AG04450 (cell line): ENCODE measurements at regions not wholly inside any gene's neighbourhood (a gene's known extent, or its start where the extent isn't known, plus 50 kb on each side); places are given as distances from the start of the nearest gene placed in this dataset.

ENCODE experiments used
- CTCF ChIA-PET: fragments of 300-600, 350-600 bp; formaldehyde crosslinking; extraction: SDS; loops from one replicate; lab custom pipeline; 2022; ENCODE audit warnings: antibody characterized with exemption, inconsistent platforms; lab: Charles Lee
- POLR2A ChIA-PET: fragments of 350-600 bp; formaldehyde crosslinking; extraction: SDS; loops from one replicate; lab custom pipeline; 2021; ENCODE audit warnings: antibody characterized with exemption, inconsistent platforms; lab: Yijun Ruan, JAX
- DNase-seq: peaks from one replicate; pipeline ENCODE4 v3.0.0-alpha.2; 2011; ENCODE audit warnings: low read depth, low spot score
- H3K27ac ChIP-seq: one replicate; pipeline ENCODE4 v1.5.1; 2012; ENCODE audit warnings: low read depth, low read length, control low read depth
- H3K27me3 ChIP-seq: one replicate; pipeline ENCODE4 v1.6.0; 2012; ENCODE audit warnings: low read length; ENCODE audit not compliant: control insufficient read depth, insufficient read depth
- H3K4me3 ChIP-seq: 2 replicates; pipeline ENCODE4 v1.5.1; 2011; ENCODE audit warnings: mild to moderate bottlenecking, low read depth, low read length, control low read depth
- H3K9me3 ChIP-seq: 2 replicates; pipeline ENCODE4 v1.5.1; 2012; ENCODE audit warnings: low read length; ENCODE audit not compliant: control insufficient read depth, insufficient read depth
- CTCF ChIP-seq: IDR thresholded peaks from 2 replicates; pipeline ENCODE4 v1.5.1; 2011; ENCODE audit warnings: low read depth, low read length, control low read depth, inconsistent platforms

- TF ChIP-seq CTCF, result no peak
- H3K9me3 ChIP-seq, result peaks cover 4% of the 10 kb centered on the region; the same call in 1 of the 2 replicates
- DNase-seq, result no peak
- H3K27ac ChIP-seq, result no peak overlapping the region
- POLR2A ChIA-PET, result no interaction called here
- no peak overlapping the region for H3K4me3 ChIP-seq
- CTCF ChIA-PET, result no interaction called here
- no peaks in the 10 kb centered on the region for H3K27me3 ChIP-seq
Measured at GRCh38 chr13:19283836-19284235, 102.2 kb upstream of the TUBA3C start.

- ChIA-PET POLR2A (no interaction called here), CTCF (no interaction called here)
- TF ChIP-seq CTCF, result no peak
Measured at GRCh38 chr13:19268331-19268730, 86.7 kb upstream of the TUBA3C start.

GRCh38 chr13:19267746-19268145 lies 86.1 kb upstream of the TUBA3C start:
- CTCF ChIA-PET, result no interaction called here
- no peaks in the 10 kb centered on the region for H3K27me3 ChIP-seq
- POLR2A ChIA-PET, result no interaction called here
- peaks cover 17% of the 10 kb centered on the region; the same call in 1 of the 2 replicates for H3K9me3 ChIP-seq
- no peak for TF ChIP-seq CTCF
- H3K4me3 ChIP-seq, result no peak overlapping the region
- no peak overlapping the region for H3K27ac ChIP-seq
- DNase-seq, result no peak

More at GRCh38 chr13:19268331-19268730, 86.7 kb upstream of the TUBA3C start:
- DNase-seq, result no peak
- Histone ChIP-seq H3K9me3 (peaks cover 16% of the 10 kb centered on the region; the same call in 1 of the 2 replicates), H3K4me3 (no peak overlapping the region), H3K27ac (no peak overlapping the region), H3K27me3 (no peaks in the 10 kb centered on the region)

DNA sequence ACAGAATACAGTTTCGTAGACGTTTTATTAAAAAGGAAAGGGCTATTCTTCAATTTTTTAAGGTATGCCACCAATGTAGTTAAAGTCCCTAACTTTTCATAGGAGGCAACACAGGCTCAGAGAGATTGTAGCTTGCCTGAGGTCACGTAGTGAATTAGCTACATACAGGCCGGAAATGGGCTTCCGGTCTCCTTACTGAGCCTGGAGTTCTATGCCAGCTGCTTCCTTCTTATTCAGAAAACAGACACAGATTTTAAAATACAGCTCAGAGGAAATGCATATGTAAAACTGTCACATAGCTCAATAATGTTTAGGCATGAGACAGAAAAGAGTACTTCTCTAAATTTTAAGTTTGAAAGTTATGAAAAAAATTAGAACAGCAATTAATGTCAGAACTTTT lies 85.4 kb upstream of the TUBA3C start:
- H3K9me3 ChIP-seq, result peaks cover 17% of the 10 kb centered on the region; the same call in 1 of the 2 replicates
- no peaks in the 10 kb centered on the region for H3K27me3 ChIP-seq
- H3K27ac ChIP-seq, result no peak overlapping the region
- POLR2A ChIA-PET, result no interaction called here
- DNase-seq, result no peak
- CTCF ChIA-PET, result no interaction called here
- no peak overlapping the region for H3K4me3 ChIP-seq
- TF ChIP-seq CTCF, result no peak

- POLR2A ChIA-PET, result no interaction called here
- TF ChIP-seq CTCF, result no peak
- Histone ChIP-seq H3K27ac (no peak overlapping the region), H3K9me3 (peaks cover 9% of the 10 kb centered on the region), H3K4me3 (no peak overlapping the region), H3K27me3 (no peaks in the 10 kb centered on the region)
- DNase-seq, result no peak
- CTCF ChIA-PET, result no interaction called here
Measured at GRCh38 chr13:19264711-19265110, 83.1 kb upstream of the TUBA3C start.
